SK-N-SH treated with all-trans-retinoic acid at 6 μM for 48 hours (cell line): ENCODE measurements at regions not wholly inside any gene's neighbourhood (a gene's known extent, or its start where the extent isn't known, plus 50 kb on each side); places are given as distances from the start of the nearest gene placed in this dataset.

ENCODE experiments used
- CREB5 ChIP-seq: fragments of 250-450 bp; sonication (Bioruptor Pico); IDR thresholded peaks from 2 replicates; pipeline ENCODE4 v1.5.1; 2020; ENCODE audit warnings: low read depth, mild to moderate bottlenecking, moderate library complexity
- PPARA ChIP-seq: fragments of 250-450 bp; sonication (Bioruptor Pico); IDR thresholded peaks from 2 replicates; pipeline ENCODE4 v1.5.0; 2020; ENCODE audit warnings: mild to moderate bottlenecking, borderline replicate concordance

GRCh38 chr5:96054311-96055030 lies 92.8 kb upstream of the ELL2 start:
- TF ChIP-seq CREB5 (CRISPR knock-in tag) (no peak), PPARA (no peak)
